HG03066 (cell line): ENCODE measurements at regions not wholly inside any gene's neighbourhood (a gene's known extent, or its start where the extent isn't known, plus 50 kb on each side); places are given as distances from the start of the nearest gene placed in this dataset.

Experiments used
- ATAC-seq: cut with Tn5 transposase; IDR thresholded peaks from one replicate; pipeline ENCODE4 v1.9.1; 2021; ENCODE audit warnings: low read depth; ENCODE audit not compliant: unreplicated experiment

DNA sequence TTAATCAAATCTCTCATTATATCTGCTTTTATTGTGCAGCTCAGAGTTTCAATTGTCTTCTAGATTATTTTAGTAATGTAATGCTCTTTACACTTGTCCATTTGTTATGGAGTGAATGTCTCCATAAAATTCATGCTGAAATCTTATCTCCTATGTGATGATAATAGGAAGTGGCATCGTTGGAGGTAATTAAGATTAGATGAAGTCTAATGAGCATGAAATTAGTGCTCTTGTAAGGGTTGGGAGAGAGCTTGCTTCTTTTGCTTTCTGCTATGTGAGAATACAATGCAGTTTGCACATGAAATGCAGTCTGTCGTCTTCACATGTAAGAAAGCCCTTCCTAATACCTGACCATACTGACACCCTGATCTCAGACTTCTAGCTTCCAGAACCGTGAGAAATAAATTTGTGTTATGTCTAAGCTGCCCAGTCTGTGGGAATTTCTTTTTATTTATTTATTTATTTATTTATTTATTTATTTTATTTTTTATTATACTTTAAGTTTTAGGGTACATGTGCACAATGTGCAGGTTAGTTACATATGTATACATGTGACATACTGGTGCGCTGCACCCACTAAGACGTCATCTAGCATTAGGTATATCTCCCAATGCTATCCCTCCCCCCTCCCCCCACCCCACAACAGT is 1399.2 kb upstream of the CDH6 start:
- ATAC-seq, result no peak

DNA sequence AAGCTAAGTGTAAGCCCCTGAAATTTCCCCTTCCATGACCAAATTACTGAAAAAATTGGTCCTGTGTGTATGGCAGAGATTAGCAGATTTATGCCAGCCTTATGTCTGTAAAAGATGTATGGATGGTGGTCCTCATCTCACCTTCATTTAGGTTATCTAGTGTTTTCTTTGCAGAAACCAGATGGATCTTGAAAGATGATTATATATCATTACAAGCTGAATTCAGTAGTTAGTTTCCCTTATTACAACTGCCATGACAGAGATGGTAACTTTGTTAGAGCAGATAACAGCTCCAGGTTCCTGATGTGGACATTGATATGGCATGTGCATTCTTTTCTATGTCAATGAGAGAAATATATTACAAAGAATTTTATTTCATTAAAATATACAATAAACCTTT is 1403.2 kb upstream of the CDH6 start:
- ATAC-seq, result no peak

DNA sequence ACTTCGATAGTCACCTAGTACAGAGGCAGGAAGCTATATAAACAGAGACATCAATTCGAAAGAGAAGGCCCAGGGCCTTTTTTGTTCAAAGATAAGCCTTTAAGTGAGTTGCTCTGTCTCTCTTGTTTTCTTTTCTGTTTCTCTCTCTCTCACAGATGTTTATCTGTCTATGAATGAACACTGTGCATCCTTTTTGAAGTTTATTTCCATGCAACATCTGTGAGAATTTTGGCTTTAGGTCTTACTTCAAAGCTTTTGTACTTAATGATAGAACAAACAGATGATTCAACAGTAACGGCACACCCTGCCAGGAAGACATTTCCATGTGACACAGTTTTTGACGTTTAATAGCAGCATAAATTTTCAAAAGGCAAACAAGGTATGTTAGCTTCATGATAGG is 1413.1 kb upstream of the CDH6 start:
- ATAC-seq, result no peak

DNA sequence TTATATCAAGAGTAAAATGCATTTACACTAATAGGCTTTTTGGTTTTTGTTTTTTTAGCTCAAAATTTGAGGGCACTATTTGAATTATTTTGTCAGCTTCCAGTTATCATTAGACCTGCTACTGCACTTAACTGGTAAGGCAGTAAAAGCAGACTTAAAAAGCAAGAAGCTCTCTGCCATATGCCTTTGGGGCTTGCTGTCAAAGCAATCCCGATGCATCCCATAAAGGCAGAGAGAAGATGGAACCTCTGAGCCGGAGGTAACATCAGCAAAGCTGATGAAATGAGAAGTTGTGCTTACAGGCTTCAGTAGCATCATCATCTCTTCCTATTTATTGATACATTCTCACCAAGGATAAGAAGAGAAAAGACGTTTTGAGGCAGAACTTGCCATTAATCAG is 1414.3 kb upstream of the CDH6 start:
- no peak for ATAC-seq

DNA sequence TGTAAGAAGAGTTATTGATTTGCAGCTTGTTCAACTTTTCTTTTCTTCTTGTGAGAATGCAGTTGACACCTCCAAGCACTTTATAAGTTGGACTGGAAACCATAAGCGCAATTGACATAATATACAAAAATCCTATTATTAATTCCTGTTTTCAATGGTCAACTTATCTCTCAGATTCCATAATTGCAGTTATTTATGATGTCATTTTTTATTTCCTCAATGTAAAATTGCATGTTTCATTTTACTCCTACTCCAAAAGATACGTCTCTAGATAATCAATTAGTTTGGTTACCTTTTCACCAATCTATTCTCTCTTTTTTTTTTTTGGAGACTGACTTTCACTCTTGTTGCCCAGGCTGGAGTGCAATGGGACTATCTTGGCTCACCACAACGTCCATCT is 1416.1 kb upstream of the CDH6 start:
- no peak for ATAC-seq

DNA sequence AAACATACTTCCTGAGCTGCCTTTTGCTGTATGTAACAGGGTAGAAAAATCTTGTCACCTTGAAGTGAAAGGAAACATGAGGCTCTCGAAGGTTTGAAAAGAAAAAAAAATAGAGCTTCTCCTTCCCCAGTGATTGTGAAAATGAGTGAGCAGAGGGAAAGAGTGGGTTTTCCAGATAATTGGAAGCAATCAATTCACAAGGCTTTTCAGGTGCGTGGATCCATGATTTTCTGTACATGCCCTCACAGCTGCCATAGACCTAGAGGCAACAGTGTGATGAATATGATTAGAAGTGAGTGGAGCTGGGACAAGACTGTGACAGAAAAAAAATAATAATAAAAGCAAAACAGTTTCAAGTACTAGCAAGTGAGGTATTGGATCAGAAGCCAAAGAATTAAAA is 1422.5 kb upstream of the CDH6 start:
- no peak for ATAC-seq

DNA sequence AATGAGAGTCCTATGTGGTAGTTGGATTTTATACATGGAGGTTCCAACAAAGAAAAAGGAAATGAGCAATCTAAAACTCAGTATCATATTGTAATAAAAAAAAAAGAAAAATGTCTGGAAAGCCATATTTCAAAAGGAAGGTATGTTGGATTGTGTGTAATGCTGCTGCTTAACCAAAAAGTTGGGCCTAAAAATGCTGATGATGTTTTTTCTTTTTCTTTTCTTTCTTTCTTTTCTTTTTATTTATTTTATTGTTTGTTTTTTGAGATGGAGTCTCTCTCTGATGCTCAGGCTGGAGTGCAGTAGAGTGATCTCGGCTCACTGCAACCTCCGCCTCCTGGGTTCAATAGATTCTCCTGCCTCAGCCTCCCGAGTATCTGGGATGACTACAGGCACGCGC is 1424.0 kb upstream of the CDH6 start:
- ATAC-seq, result no peak

DNA sequence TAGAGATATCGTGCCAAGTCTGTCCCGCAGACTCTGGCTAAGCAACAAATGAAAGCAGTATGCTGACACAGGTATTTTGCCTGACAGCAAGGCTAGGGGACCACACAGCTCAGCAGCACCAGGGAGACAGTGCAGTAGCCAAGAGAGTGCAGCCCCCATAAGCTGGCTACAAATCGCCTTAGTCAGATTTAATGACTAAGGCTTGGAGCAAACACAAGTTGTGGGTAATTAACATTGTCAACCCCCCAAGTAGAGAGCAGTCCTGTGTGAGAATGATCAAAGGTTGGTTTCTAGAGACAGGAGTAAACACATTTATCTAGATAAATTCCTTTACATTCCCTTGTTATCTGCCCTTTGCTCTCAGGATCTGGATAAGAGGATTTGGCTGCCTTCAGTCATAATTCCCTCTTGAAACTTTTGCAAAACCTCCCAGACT is 1434.5 kb upstream of the CDH6 start:
- ATAC-seq, result no peak

DNA sequence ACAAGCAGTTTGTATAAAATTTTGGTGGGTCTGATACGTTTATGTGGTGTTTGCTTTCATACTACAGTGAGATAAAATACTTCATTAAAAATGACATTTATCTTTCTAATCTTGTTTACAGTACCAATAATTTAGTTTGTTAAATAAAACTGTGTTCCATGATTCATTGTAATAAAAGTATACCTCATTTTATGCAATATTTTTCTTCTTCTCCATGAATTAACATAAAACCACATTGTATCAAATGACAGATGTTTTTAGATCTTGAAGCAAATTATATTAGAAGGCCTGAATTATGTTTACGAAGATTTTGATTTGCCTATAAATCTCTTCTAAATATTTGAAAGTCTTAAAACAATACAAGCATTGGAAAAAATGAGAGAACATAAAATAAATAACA is 1443.0 kb upstream of the CDH6 start:
- no peak for ATAC-seq

DNA sequence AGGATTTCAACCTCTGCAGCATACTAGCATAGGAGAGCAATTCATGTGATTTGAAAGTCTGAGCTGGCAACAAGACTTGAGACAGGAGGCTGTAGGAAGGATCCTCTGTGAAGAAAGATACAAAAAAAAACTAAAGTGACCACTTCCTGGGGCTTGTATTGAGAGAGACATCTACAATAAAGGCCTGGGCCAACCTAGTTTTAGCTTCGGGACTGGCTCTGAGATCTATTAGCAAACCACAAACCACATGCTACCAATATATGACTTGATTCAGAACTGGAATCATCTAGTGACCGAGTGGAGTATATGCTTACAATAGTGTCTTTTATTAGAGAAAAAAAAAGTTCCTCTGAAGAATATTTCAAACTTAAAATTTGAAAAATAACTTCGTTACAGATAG is 1448.9 kb upstream of the CDH6 start:
- no peak for ATAC-seq

DNA sequence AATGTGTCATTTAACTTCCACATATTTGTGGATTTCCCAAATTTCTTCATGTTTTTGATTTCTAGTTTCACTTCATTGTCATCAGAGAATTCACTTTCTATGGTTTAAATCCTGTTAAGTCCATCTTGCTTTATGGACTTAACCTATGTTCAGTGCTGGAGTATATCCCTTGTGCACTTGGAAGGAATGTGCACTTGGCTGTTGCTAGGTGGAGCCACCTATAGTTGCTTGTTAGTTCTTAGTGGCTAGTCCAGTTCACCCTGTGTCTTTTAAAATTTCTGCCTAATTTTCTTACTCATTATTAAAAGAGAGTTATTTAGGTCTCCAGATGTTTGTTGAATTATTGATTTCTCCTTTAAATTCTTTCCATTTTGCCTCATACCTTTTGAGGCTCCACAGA is 1472.5 kb upstream of the CDH6 start:
- no peak for ATAC-seq

DNA sequence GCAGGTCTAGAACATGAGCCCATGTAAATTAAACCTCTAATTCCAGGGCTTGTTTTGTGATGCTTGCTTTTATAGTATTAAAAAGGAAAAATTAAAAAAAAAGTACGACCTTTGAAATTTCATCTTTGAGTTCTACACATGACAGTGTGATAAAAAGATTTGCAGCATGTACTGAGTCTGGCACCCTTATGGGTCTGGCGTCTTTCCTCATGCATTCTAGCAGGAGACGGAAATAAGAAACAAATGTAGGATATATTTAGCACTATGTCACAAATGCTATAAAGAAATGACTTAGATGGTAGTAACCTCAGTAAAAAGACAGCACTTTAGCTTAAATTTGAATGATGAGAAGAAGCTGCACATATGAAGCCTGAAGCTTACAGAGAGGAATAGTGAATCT is 1474.3 kb upstream of the CDH6 start:
- no peak for ATAC-seq

DNA sequence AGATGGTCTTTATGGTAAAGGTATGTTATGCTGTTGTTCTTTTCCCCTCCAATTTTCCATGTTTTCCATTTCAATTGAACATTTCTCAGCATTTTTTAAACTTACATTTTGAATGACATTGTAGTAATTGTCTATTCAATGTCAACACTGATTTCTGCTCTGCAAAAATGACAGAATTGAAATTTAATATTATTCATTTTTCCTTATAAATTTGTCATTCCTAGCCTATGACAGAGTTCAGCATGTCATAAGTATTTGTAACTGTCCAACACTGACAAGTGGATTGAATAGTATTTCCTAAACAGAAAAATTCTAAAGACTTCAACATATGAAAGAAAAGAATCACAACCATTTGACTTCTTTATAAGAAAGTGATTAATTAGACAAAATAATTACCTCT is 1478.3 kb upstream of the CDH6 start:
- ATAC-seq, result no peak

DNA sequence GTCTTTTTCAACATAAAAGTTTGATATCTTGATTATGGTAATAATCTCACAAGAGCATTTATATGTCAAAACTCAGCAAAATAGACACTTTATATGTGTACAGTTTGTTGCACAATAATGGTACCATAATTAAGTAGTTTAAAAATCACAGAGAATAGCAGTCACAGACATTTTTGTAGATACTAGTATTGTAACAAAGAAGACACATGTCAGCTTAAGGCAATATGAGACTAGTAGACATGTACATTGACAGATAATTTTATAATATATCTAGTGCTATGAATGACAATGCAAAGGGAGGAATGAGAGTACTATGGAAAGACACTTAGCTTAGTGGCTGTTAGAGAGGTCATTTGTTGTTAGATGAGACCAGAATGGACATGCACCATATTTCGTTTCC is 1490.6 kb upstream of the CDH6 start:
- no peak for ATAC-seq

DNA sequence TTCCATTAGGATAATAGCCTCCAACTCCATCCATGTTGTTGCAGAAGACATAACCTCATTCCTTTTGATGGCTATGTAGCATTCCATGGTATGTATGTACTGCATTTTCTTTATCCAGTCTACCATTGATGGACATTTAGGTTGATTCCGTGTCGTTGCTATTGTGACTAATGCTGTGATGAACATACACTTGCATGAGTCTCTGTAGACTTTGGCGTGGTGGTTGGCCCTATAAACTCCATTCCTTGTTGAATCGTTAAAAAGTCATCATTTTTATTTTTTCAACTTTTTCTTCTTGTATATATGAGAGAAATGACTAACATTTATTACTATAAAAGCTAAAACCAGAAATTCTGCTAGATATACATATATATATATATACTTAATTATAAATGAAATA is 1491.9 kb upstream of the CDH6 start:
- no peak for ATAC-seq

DNA sequence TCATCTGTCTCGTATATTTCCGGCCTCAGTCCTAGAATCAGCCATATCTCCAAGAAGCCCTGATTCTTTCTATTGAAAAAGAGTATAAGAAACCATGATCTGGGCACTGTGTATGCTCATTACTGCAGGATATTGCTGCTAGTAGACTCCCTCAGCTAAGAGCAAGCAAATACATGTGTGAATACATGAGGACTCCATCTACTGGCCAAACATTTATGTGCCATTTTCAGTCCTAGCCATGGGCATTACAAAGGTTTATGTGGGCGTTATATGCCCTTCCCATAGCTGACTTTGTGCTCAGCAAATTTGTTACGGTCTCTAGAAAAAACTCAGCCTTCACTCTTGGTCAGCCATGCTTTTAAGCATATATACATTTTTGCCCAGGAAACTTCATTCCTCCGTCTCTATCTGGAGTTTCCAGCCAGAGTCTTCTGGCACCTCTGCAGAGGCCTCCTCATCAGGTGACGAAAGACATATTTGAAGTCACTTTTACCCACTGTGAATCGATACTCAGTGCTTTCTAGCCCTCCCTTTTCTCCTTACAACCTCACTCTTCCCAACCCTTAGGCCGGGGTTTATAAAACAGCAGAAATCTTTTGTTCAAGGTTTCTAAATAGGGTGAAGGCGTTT is 1495.6 kb upstream of the CDH6 start:
- ATAC-seq, result no peak

DNA sequence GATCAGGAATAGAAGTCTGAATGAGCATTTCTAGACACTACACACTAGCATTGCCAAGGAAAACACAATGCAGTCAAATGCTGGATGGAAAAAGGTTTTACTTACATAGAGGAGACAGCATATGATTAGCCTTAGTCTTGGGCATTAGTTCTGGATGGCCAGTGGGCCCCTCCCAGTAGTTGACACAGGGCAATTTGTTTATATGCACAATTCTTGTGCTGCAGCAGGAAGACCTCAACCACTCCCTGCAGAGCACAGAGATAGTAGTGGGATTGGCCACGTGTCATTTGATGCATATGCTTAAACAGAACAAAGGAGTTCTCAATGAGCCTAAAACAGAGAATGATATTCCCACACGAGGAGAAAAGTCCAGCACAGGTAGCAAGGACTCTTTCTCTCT is 1496.2 kb upstream of the CDH6 start:
- ATAC-seq, result no peak

DNA sequence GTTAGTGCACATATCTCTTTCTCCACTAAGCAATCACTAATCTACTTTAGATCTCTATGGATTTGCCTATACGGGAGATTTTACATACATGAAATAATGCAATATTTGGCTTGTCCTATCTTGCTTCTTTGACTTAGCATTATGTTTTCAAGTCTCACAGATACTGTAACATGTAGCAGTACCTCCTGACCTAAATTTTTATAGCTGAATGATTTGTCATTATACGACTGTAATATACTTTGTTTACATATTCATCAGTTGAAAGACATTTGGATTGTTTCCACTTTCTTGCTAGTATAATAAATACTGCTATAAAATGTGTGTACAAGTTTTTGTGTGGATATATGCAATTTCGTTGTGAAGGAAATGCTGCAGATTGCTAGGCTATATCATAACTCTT is 1520.8 kb upstream of the CDH6 start:
- no peak for ATAC-seq

DNA sequence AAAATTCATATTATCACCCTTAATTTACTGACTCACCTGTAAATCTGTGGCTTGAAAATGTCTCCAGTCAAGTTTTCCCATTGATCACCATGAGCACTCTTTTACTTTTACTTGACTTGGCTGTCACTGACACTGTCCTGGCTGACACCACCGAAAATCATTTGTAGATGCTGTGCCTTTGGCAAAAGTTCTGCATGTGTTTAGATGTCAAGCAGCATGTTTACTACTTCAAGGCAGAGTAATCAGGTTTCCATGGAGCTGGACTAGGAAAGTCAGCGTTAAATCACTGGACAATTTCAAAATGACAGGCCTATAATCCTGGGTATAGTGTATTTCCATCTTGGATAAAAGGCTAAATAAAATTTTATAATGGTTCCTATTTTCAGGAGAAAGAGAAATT is 1530.6 kb upstream of the CDH6 start:
- ATAC-seq, result no peak

DNA sequence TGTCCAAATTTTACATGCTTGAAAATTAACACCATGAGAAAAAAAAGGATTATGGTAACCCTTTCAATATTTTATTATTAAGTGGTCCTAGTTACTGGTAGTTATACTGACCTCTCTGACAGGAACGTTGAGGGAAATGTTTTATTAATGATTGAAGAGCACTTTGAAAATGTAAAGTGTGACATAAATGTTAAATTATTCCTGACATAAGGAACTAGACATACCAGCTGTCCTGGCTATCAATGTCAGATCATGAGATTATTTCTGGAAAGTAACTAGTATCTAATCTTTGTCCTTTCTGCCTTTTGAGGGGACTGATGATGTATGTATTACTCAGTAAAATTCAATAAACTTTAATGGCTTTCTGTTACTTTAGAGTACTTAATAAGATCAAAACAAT is 1538.5 kb upstream of the CDH6 start:
- no peak for ATAC-seq

DNA sequence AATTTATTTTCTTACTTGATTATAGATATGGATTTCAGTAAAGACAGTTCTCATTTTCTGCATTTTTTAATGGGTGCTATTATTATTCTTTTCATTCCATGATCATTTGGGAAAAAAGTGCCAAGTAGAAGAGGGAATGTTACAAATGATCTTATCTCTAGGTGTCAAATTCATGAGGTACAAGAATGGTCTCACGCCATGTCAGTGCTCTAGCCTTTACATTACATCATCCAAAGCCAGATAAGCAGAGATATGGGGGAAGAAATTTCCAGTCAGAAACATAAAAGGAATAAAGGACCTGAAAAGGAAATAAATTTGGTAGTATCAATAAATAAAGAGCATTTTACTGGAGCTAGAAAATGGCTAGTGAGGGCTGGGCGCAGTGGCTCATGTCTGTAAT is 1544.2 kb upstream of the CDH6 start:
- no peak for ATAC-seq

DNA sequence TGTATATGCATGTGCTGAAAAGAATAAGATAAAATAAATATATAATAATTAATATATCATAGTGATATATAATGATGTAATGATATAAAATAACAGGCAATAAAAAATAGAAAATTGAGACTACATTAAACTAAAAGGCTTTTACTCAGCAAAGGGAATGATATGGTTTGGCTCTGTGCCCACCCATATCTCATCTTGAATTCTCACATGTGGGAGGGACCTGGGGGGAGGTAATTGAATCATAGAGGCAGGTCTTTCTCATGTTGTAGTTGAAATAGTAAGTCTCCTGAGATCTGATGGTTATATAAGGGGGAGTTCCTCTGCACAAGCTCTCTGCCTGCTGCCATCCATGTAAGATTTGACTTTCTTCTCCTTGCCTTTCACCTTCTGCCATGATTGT is 1550.9 kb upstream of the CDH6 start:
- no peak for ATAC-seq

DNA sequence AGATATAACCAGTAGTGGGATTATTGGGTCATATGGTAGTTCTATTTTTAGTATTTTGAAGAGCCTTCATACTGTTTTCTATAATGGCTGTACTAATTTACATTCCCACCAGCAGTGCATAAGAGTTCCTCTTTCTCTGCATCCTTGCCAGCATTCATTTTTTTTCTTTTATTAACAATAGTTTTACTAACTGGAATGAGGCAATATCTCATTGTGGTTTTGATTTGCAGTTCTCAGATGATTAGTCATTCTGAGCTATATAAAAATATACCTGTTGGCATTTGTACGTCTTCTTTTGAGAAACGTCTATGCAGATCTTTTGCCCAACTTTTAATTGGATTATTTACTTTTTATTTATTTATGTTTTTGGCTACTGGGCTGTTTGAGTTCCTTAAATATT is 1579.3 kb upstream of the CDH6 start:
- ATAC-seq, result no peak
